ENCODE measurements at regions not wholly inside any gene's neighbourhood (a gene's known extent, or its start where the extent isn't known, plus 50 kb on each side); places are given as distances from the start of the nearest gene placed in this dataset.

DNA sequence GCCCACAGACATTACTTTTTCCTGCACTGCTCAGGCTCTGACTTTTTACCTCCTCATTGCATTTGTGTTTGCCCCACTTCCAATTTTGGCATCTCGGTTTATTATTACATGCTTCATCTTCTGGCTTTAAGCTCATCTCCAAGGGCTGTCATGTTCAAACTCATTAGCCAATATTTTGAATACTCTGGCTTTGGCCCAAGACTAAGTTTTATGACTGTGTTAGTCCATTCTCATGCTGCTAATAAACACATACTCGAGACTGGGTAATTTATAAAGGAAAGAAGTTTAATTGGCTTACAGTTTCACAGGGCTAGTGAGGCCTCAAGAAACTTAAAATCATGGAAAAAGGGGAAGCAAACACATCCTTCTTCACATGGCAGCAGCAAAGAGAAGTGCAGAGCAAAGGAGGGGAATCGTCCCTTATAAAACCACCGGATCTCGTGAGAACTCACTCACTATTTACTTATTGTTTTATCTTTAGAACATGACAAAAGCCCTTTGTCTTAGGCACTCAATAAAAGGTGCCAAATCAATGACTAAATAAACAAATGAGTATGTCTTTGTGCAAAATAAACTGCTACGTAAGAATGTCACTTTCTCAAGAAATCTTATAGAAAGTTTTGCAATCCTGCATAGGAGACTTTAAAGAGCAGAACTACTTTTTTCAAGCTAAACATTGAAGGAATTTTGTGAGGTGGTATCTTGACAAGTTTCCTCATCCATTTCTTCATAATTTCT lies 233.4 kb upstream of the SPRY2 start:
- TF ChIP-seq CTCF (tag by site-specific recombination; IDR thresholded peaks at IDR 0.05) (no peak), ZNF174 (tag by site-specific recombination; IDR thresholded peaks at IDR 0.05) (no peak), SALL2 (tag by site-specific recombination; IDR thresholded peaks at IDR 0.05; ENCODE audit: borderline replicate concordance) (no peak), ZNF239 (tag by site-specific recombination; IDR thresholded peaks at IDR 0.05) (no peak), KLF9 (tag by site-specific recombination; IDR thresholded peaks at IDR 0.05; ENCODE audit: low read depth) (no peak), RBAK (tag by site-specific recombination; IDR thresholded peaks at IDR 0.05) (no peak), ZNF677 (tag by site-specific recombination; IDR thresholded peaks at IDR 0.05) (no peak), ZNF76 (tag by site-specific recombination; IDR thresholded peaks at IDR 0.05; ENCODE audit: borderline replicate concordance, low read depth) (no peak)
